ENCODE measurements at regions not wholly inside any gene's neighbourhood (a gene's known extent, or its start where the extent isn't known, plus 50 kb on each side); places are given as distances from the start of the nearest gene placed in this dataset.

- DNase-seq = no peak
These were observed 482.6 kb downstream of the TSN start for GRCh38 chr2:122238006-122238559.

GRCh38 chr2:122239440-122239839, 484.0 kb downstream of the TSN start:
- no peak for DNase-seq

GRCh38 chr2:122244598-122245229, 489.3 kb downstream of the TSN start:
- DNase-seq = no peak

GRCh38 chr2:122249673-122250072, 494.2 kb downstream of the TSN start:
- DNase-seq = no peak

- no peak for DNase-seq
These were observed 495.7 kb downstream of the TSN start for GRCh38 chr2:122251158-122251557.

GRCh38 chr2:122251566-122251965, 496.1 kb downstream of the TSN start:
- no peak for DNase-seq

- DNase-seq = no peak
These were observed 500.5 kb downstream of the TSN start for GRCh38 chr2:122255924-122256323.

- no peak for DNase-seq
These were observed 506.5 kb downstream of the TSN start for GRCh38 chr2:122261911-122262310.

- no peak for DNase-seq
These were observed 508.3 kb downstream of the TSN start for GRCh38 chr2:122263746-122264145.

- DNase-seq = no peak
These were observed 511.2 kb downstream of the TSN start for GRCh38 chr2:122266636-122267035.

GRCh38 chr2:122267947-122268346, 512.5 kb downstream of the TSN start:
- no peak for DNase-seq

GRCh38 chr2:122273785-122274419, 518.5 kb downstream of the TSN start:
- no peak for DNase-seq

GRCh38 chr2:122277956-122278355, 522.5 kb downstream of the TSN start:
- DNase-seq = no peak

- no peak for DNase-seq
These were observed 545.3 kb downstream of the TSN start for GRCh38 chr2:122300758-122301157.

GRCh38 chr2:122307763-122308162, 552.3 kb downstream of the TSN start:
- no peak for DNase-seq

- no peak for DNase-seq
These were observed 559.9 kb downstream of the TSN start for GRCh38 chr2:122315306-122315705.

- no peak for DNase-seq
These were observed 564.2 kb downstream of the TSN start for GRCh38 chr2:122319539-122320132.

GRCh38 chr2:122322815-122323214, 567.4 kb downstream of the TSN start:
- no peak for DNase-seq

GRCh38 chr2:122323927-122324326, 568.5 kb downstream of the TSN start:
- DNase-seq = no peak

- no peak for DNase-seq
These were observed 571.0 kb downstream of the TSN start for GRCh38 chr2:122326471-122326870.

- no peak for DNase-seq
These were observed 573.4 kb downstream of the TSN start for GRCh38 chr2:122328816-122329215.

GRCh38 chr2:122329278-122329677, 573.8 kb downstream of the TSN start:
- DNase-seq = peak; percentile 13

GRCh38 chr2:122333932-122334331, 578.5 kb downstream of the TSN start:
- DNase-seq = no peak

- DNase-seq = no peak
These were observed 582.5 kb downstream of the TSN start for GRCh38 chr2:122338000-122338399.
